Neural progenitor cell (in vitro differentiated cells): ENCODE measurements at regions not wholly inside any gene's neighbourhood (a gene's known extent, or its start where the extent isn't known, plus 50 kb on each side); places are given as distances from the start of the nearest gene placed in this dataset.

Experiments
- EZH2phosphoT487 ChIP-seq: fragments of 200-600 bp; sonication (generic); IDR thresholded peaks from 2 replicates; pipeline ENCODE4 v1.6.1; 2017; ENCODE audit warnings: antibody characterized with exemption
- TF ChIP-seq, protein P1 (sequence below): fragments of 200-600 bp; sonication (generic); IDR thresholded peaks from 2 replicates; pipeline ENCODE4 v1.5.1; 2017; ENCODE audit warnings: antibody characterized with exemption, mild to moderate bottlenecking

DNA sequence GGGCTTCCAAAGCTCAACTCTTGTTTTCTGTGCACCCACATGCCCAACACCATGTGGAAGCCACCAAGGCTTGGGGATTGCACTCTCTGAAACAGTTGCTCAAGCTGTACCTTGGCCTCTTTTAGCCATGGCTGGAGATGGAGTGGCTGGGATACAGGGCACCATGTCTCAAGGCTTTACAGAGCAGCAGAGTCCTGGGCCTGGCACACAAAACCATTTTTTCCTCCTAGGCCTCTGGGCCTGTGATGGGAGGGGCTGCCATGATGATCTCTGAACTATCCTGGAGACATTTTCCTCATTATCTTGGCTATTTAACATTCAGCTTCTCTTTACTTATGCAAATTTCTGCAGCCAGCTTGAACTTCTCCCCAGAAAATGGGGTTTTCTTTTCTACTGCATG lies 179.7 kb upstream of the LRP1B start:
- TF ChIP-seq, protein P1, sequence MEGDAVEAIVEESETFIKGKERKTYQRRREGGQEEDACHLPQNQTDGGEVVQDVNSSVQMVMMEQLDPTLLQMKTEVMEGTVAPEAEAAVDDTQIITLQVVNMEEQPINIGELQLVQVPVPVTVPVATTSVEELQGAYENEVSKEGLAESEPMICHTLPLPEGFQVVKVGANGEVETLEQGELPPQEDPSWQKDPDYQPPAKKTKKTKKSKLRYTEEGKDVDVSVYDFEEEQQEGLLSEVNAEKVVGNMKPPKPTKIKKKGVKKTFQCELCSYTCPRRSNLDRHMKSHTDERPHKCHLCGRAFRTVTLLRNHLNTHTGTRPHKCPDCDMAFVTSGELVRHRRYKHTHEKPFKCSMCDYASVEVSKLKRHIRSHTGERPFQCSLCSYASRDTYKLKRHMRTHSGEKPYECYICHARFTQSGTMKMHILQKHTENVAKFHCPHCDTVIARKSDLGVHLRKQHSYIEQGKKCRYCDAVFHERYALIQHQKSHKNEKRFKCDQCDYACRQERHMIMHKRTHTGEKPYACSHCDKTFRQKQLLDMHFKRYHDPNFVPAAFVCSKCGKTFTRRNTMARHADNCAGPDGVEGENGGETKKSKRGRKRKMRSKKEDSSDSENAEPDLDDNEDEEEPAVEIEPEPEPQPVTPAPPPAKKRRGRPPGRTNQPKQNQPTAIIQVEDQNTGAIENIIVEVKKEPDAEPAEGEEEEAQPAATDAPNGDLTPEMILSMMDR, result no peak
- no peak for TF ChIP-seq EZH2phosphoT487
